HEK293T (cell line): ENCODE measurements at regions not wholly inside any gene's neighbourhood (a gene's known extent, or its start where the extent isn't known, plus 50 kb on each side); places are given as distances from the start of the nearest gene placed in this dataset.

Experiments used
- CTCF ChIA-PET: fragments of 350-600 bp; formaldehyde crosslinking; extraction: SDS; loops from one replicate; lab custom pipeline; 2021; ENCODE audit warnings: antibody characterized with exemption, inconsistent platforms; lab: Yijun Ruan, JAX
- POLR2A ChIA-PET: fragments of 350-600 bp; formaldehyde crosslinking; extraction: SDS; loops from one replicate; lab custom pipeline; 2020; ENCODE audit warnings: antibody characterized with exemption, inconsistent platforms; lab: Yijun Ruan, JAX
- DNase-seq: peaks from one replicate; pipeline ENCODE4 v3.0.0; 2012; ENCODE audit warnings: mixed read lengths; ENCODE audit errors: extremely low spot score
- ARNT ChIP-seq: fragments of 450-650 bp; IDR thresholded peaks from 2 replicates; pipeline ENCODE4 v1.6.1; 2017; ENCODE audit warnings: mild to moderate bottlenecking
- BHLHE40 ChIP-seq: fragments of 450-650 bp; IDR thresholded peaks from 2 replicates; pipeline ENCODE4 v1.6.1; 2016; ENCODE audit warnings: mild to moderate bottlenecking, moderate library complexity, borderline replicate concordance
- CTBP1 ChIP-seq: fragments of 450-650 bp; IDR thresholded peaks from 2 replicates; pipeline ENCODE4 v1.6.1; 2016; ENCODE audit warnings: borderline replicate concordance
- ELF4 ChIP-seq: fragments of 450-650 bp; IDR thresholded peaks from 2 replicates; pipeline ENCODE4 v1.6.1; 2017; ENCODE audit warnings: antibody characterized with exemption
- FOXA1 ChIP-seq: fragments of 450-650 bp; IDR thresholded peaks from 2 replicates; pipeline ENCODE4 v1.6.1; 2016; ENCODE audit warnings: mild to moderate bottlenecking
- FOXK2 ChIP-seq: fragments of 450-650 bp; IDR thresholded peaks from 2 replicates; pipeline ENCODE4 v1.6.1; 2016; ENCODE audit warnings: mild to moderate bottlenecking
- FOXM1 ChIP-seq: fragments of 450-650 bp; IDR thresholded peaks from 2 replicates; pipeline ENCODE4 v1.6.1; 2017; ENCODE audit warnings: mild to moderate bottlenecking, borderline replicate concordance
- HDGF ChIP-seq: fragments of 450-650 bp; IDR thresholded peaks from 2 replicates; pipeline ENCODE4 v1.6.1; 2017; ENCODE audit warnings: antibody characterized with exemption, borderline replicate concordance
- L3MBTL2 ChIP-seq: fragments of 450-650 bp; conservative IDR thresholded peaks from 2 replicates; pipeline ENCODE4 v1.6.1; 2016; ENCODE audit warnings: mild to moderate bottlenecking
- LEF1 ChIP-seq: fragments of 450-650 bp; IDR thresholded peaks from 2 replicates; pipeline ENCODE4 v1.6.1; 2017; ENCODE audit warnings: mild to moderate bottlenecking, borderline replicate concordance
- NFRKB ChIP-seq: fragments of 450-650 bp; IDR thresholded peaks from 2 replicates; pipeline ENCODE4 v1.6.1; 2016; ENCODE audit warnings: mild to moderate bottlenecking, moderate library complexity
- PKNOX1 ChIP-seq: fragments of 450-650 bp; IDR thresholded peaks from 2 replicates; pipeline ENCODE4 v1.6.1; 2016
- SP1 ChIP-seq: fragments of 450-650 bp; IDR thresholded peaks from 2 replicates; pipeline ENCODE4 v1.6.1; 2017
- SUZ12 ChIP-seq: fragments of 450-650 bp; IDR thresholded peaks from 2 replicates; pipeline ENCODE4 v1.6.1; 2016; ENCODE audit warnings: mild to moderate bottlenecking
- TARDBP ChIP-seq: fragments of 450-650 bp; IDR thresholded peaks from 2 replicates; pipeline ENCODE4 v1.6.1; 2016
- ZNF384 ChIP-seq: fragments of 450-650 bp; IDR thresholded peaks from 2 replicates; pipeline ENCODE4 v1.6.1; 2016

- TF ChIP-seq SP1 (no peak), FOXK2 (no peak), LEF1 (no peak)
- ChIA-PET POLR2A (no interaction called here), CTCF (no interaction called here)
- DNase-seq: no peak
Measured at GRCh38 chr5:85293145-85293785, 908.6 kb upstream of the EDIL3 start.

GRCh38 chr5:85304524-85304923 is 919.8 kb upstream of the EDIL3 start:
- TF ChIP-seq TARDBP (no peak), FOXM1 (no peak), CTBP1 (no peak), ZNF384 (no peak)
- POLR2A ChIA-PET: no interaction called here
- CTCF ChIA-PET: no interaction called here
- no peak for DNase-seq

GRCh38 chr5:85305766-85306165 is 921.1 kb upstream of the EDIL3 start:
- CTCF ChIA-PET: no interaction called here
- POLR2A ChIA-PET: no interaction called here
- TF ChIP-seq ARNT (no peak), ELF4 (no peak), FOXK2 (no peak), PKNOX1 (no peak), HDGF (no peak), NFRKB (no peak), FOXM1 (no peak), LEF1 (no peak), L3MBTL2 (no peak), SUZ12 (no peak), TARDBP (no peak)
- no peak for DNase-seq

GRCh38 chr5:85311536-85311935 is 926.9 kb upstream of the EDIL3 start:
- POLR2A ChIA-PET: no interaction called here
- CTCF ChIA-PET: interaction anchor here (0.6 kb wide), 1 partner anchor 21 kb away, joined by 7 read pairs; no protein-coding TSS in a partner anchor
- DNase-seq: no peak
- TF ChIP-seq CTBP1 (no peak), NFRKB (no peak), BHLHE40 (no peak), ELF4 (no peak), ARNT (no peak), FOXM1 (no peak), PKNOX1 (no peak), SUZ12 (no peak), ZNF384 (no peak), FOXK2 (no peak), SP1 (no peak), TARDBP (no peak), HDGF (no peak), L3MBTL2 (no peak), LEF1 (no peak), FOXA1 (no peak)

GRCh38 chr5:85320495-85320894 is 935.8 kb upstream of the EDIL3 start:
- ChIA-PET CTCF (no interaction called here), POLR2A (no interaction called here)
- no peak for DNase-seq
- no peak for TF ChIP-seq LEF1
- no peak for TF ChIP-seq FOXA1
- no peak for TF ChIP-seq FOXK2
- TF ChIP-seq ZNF384: no peak
- TF ChIP-seq SUZ12: no peak
- no peak for TF ChIP-seq PKNOX1
- no peak for TF ChIP-seq ELF4
- no peak for TF ChIP-seq TARDBP
- TF ChIP-seq L3MBTL2: no peak
- no peak for TF ChIP-seq NFRKB
- TF ChIP-seq SP1: no peak
- TF ChIP-seq ARNT: no peak
- TF ChIP-seq CTBP1: no peak
- no peak for TF ChIP-seq BHLHE40
- TF ChIP-seq FOXM1: no peak

DNA sequence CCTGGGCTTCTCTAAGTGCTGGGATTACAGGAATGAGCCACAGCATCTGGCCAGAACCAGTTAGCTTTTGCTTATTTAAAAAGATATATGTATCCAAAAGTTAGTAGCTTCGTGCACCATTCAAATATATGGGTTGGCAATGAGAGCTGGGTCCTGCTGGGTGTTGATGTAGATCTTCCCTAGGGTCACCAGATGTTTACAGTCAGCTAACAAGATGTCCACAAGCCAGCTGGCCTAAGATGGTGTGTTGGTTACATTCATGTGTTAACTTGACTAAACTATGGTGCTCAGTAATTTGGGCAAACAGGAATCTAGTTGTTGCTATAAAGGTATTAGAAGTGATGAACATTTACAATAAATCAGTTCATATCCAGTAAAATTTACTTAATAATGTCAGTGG is 948.6 kb upstream of the EDIL3 start:
- no peak for DNase-seq
- no peak for TF ChIP-seq CTBP1
- no peak for TF ChIP-seq FOXA1
- TF ChIP-seq FOXM1: no peak
- no peak for TF ChIP-seq FOXK2
- no peak for TF ChIP-seq BHLHE40
- no peak for TF ChIP-seq SUZ12
- POLR2A ChIA-PET: no interaction called here
- CTCF ChIA-PET: interaction anchor here (0.6 kb wide), 1 partner anchor 22 kb away, joined by 7 read pairs; no protein-coding TSS in a partner anchor
